IMR-90 (cell line): ENCODE measurements at regions not wholly inside any gene's neighbourhood (a gene's known extent, or its start where the extent isn't known, plus 50 kb on each side); places are given as distances from the start of the nearest gene placed in this dataset.

Source experiments
- ATAC-seq: fragments of 200-7000 bp; cut with Tn5 transposase; 2 replicates; pipeline ENCODE4 v1.9.1; 2020; ENCODE audit warnings: low read depth, mild to moderate bottlenecking, moderate library complexity
- BruUV-seq: library from RNA; stranded (reverse); fragments of 400-500 nt; replicated peaks from 2 replicates; lab custom pipeline; 2021; lab: Mats Ljungman, UMichigan
- CTCF ChIA-PET: fragments of 300-600 bp; formaldehyde crosslinking; extraction: SDS; loops from one replicate; lab custom pipeline; 2021; ENCODE audit warnings: antibody characterized with exemption; lab: Yijun Ruan, JAX
- POLR2A ChIA-PET: fragments of 300-600 bp; sonication (Branson Sonifier 250); formaldehyde crosslinking; loops from one replicate; lab custom pipeline; 2022; ENCODE audit warnings: antibody characterized with exemption; ENCODE audit not compliant: unreplicated experiment; lab: Charles Lee
- DNase-seq: peaks from one replicate; pipeline ENCODE4 v3.0.0; 2013
- H2AFZ ChIP-seq: replicated peaks from 2 replicates; pipeline ENCODE3; 2013; ENCODE audit warnings: low read length, mild to moderate bottlenecking; ENCODE audit not compliant: poor library complexity
- H2AK5ac ChIP-seq: 2 replicates; pipeline ENCODE4 v1.6.1; 2013; ENCODE audit warnings: low read depth, low read length, inconsistent platforms
- H2AK9ac ChIP-seq: replicated peaks from 2 replicates; pipeline ENCODE3; 2013; ENCODE audit warnings: mild to moderate bottlenecking, low read depth, low read length, moderate library complexity; ENCODE audit not compliant: poor library complexity
- H2BK120ac ChIP-seq: 2 replicates; pipeline ENCODE4 v1.6.1; 2013; ENCODE audit warnings: low read depth, low read length, inconsistent platforms
- H2BK15ac ChIP-seq: 3 replicates; pipeline ENCODE4 v1.6.1; 2013; ENCODE audit warnings: low read depth, low read length, inconsistent platforms
- H2BK20ac ChIP-seq: 2 replicates; pipeline ENCODE4 v1.6.1; 2013; ENCODE audit warnings: low read depth, mild to moderate bottlenecking, inconsistent platforms, low read length, moderate library complexity
- H2BK5ac ChIP-seq: 2 replicates; pipeline ENCODE4 v1.6.1; 2013; ENCODE audit warnings: mild to moderate bottlenecking, low read depth, low read length, inconsistent platforms; ENCODE audit not compliant: poor library complexity, severe bottlenecking
- H3K14ac ChIP-seq: replicated peaks from 2 replicates; pipeline ENCODE4 v1.6.1; 2013; ENCODE audit warnings: low read depth, low read length, inconsistent platforms
- H3K18ac ChIP-seq: 2 replicates; pipeline ENCODE4 v1.6.1; 2013; ENCODE audit warnings: low read depth, low read length, control low read depth
- H3K23ac ChIP-seq: 2 replicates; pipeline ENCODE4 v1.6.1; 2013; ENCODE audit warnings: low read depth, low read length, inconsistent platforms
- H3K27ac ChIP-seq: 2 replicates; pipeline ENCODE4 v1.5.1; 2013; ENCODE audit warnings: mild to moderate bottlenecking, control low read depth, low read length; ENCODE audit not compliant: insufficient read depth
- H3K27me3 ChIP-seq: 2 replicates; pipeline ENCODE4 v1.6.1; 2013; ENCODE audit warnings: low read length; ENCODE audit not compliant: control insufficient read depth, insufficient read depth
- H3K36me3 ChIP-seq: 2 replicates; pipeline ENCODE4 v1.6.1; 2013; ENCODE audit warnings: low read length, mixed read lengths; ENCODE audit not compliant: control insufficient read depth, insufficient read depth
- H3K4ac ChIP-seq: 2 replicates; pipeline ENCODE4 v1.6.1; 2013; ENCODE audit warnings: low read depth, low read length, inconsistent platforms
- H3K4me1 ChIP-seq: 2 replicates; pipeline ENCODE4 v1.6.1; 2013; ENCODE audit warnings: low read length, mixed read lengths; ENCODE audit not compliant: control insufficient read depth, insufficient read depth
- H3K4me2 ChIP-seq: 2 replicates; pipeline ENCODE4 v1.6.1; 2013; ENCODE audit warnings: low read depth, mild to moderate bottlenecking, control low read depth, low read length, moderate library complexity
- H3K4me3 ChIP-seq: 2 replicates; pipeline ENCODE4 v1.5.1; 2013; ENCODE audit warnings: low read depth, mild to moderate bottlenecking, control low read depth, low read length, moderate library complexity; ENCODE audit not compliant: insufficient read depth
- H3K56ac ChIP-seq: 2 replicates; pipeline ENCODE4 v1.6.1; 2013; ENCODE audit warnings: low read length, inconsistent platforms; ENCODE audit not compliant: insufficient read depth; ENCODE audit errors: extremely low read depth
- H3K79me1 ChIP-seq, 2 experiments: 2 replicates each; pipeline ENCODE4 v1.6.1; 2013; ENCODE audit warnings: low read length in 2 of 2, inconsistent platforms in 1 of 2, low read depth in 1 of 2
- H3K9ac ChIP-seq: 2 replicates; pipeline ENCODE4 v1.6.1; 2013; ENCODE audit warnings: low read depth, low read length, control low read depth
- H3K9me1 ChIP-seq: 2 replicates; pipeline ENCODE4 v1.6.1; 2013; ENCODE audit warnings: low read length, inconsistent platforms; ENCODE audit not compliant: insufficient read depth
- H3K9me3 ChIP-seq: 2 replicates; pipeline ENCODE4 v1.6.1; 2013; ENCODE audit warnings: low read length; ENCODE audit not compliant: control insufficient read depth, insufficient read depth
- H4K20me1 ChIP-seq: 2 replicates; pipeline ENCODE4 v1.6.1; 2013; ENCODE audit warnings: low read length, inconsistent platforms; ENCODE audit not compliant: insufficient read depth
- H4K5ac ChIP-seq: 2 replicates; pipeline ENCODE4 v1.6.1; 2013; ENCODE audit warnings: mild to moderate bottlenecking, low read depth, low read length, control low read depth
- H4K8ac ChIP-seq, 2 experiments: 2 replicates each; pipeline ENCODE4 v1.6.1; 2013; ENCODE audit warnings: low read depth in 2 of 2, low read length in 2 of 2, control low read depth in 1 of 2, inconsistent platforms in 1 of 2
- H4K91ac ChIP-seq: 2 replicates; pipeline ENCODE4 v1.6.1; 2013; ENCODE audit warnings: low read depth, low read length, inconsistent platforms; ENCODE audit not compliant: insufficient read depth
- BHLHE40 ChIP-seq: fragments of 150-350 bp; IDR thresholded peaks from 2 replicates; pipeline ENCODE4 v1.6.1; 2016; ENCODE audit warnings: mild to moderate bottlenecking, low read depth, low read length
- CTCF ChIP-seq: conservative IDR thresholded peaks from 2 replicates; pipeline ENCODE4 v1.5.1; 2012; ENCODE audit warnings: mild to moderate bottlenecking, low read depth, low read length, improper control_type of control experiment
- ELK1 ChIP-seq: fragments of 150-350 bp; IDR thresholded peaks from 2 replicates; pipeline ENCODE4 v1.6.1; 2016; ENCODE audit warnings: low read depth, mild to moderate bottlenecking, low read length, moderate library complexity, borderline replicate concordance
- FOS ChIP-seq: fragments of 150-350 bp; IDR thresholded peaks from 2 replicates; pipeline ENCODE4 v1.6.1; 2016; ENCODE audit warnings: low read depth, low read length
- MAFK ChIP-seq: IDR thresholded peaks from 2 replicates; pipeline ENCODE4 v1.6.1; 2012; ENCODE audit warnings: low read depth, low read length, improper control_type of control experiment
- POLR2A ChIP-seq: IDR thresholded peaks from 2 replicates; pipeline ENCODE4 v1.6.1; 2012; ENCODE audit warnings: mild to moderate bottlenecking, low read depth, low read length
- RCOR1 ChIP-seq: IDR thresholded peaks from 2 replicates; pipeline ENCODE4 v1.6.1; 2012; ENCODE audit warnings: mild to moderate bottlenecking, low read length, improper control_type of control experiment; ENCODE audit not compliant: insufficient replicate concordance
- RFX5 ChIP-seq: IDR thresholded peaks from 2 replicates; pipeline ENCODE4 v1.8.0; 2012; ENCODE audit warnings: low read depth, mild to moderate bottlenecking, low read length, moderate library complexity
- SMC3 ChIP-seq: fragments of 150-350 bp; IDR thresholded peaks from 2 replicates; pipeline ENCODE4 v1.6.1; 2016; ENCODE audit warnings: low read depth, mild to moderate bottlenecking, antibody characterized with exemption, low read length, moderate library complexity
- USF2 ChIP-seq: fragments of 150-350 bp; IDR thresholded peaks from 2 replicates; pipeline ENCODE4 v1.6.1; 2017; ENCODE audit warnings: mild to moderate bottlenecking, antibody characterized with exemption, low read length, low read depth
- WGBS, 2 experiments: methylation state at CpG; one replicate each; pipeline versions ENCODE4 v1.1.5 to v1.1.7; 2013; ENCODE audit warnings: missing lambda C conversion rate in 2 of 2; ENCODE audit not compliant: insufficient read length in 1 of 2; ENCODE audit errors: extremely low coverage in 2 of 2; 5-methylcytosine and 5-hydroxymethylcytosine counted together
- dilution Hi-C: fragments of 300-500 bp; cut with HindIII; formaldehyde crosslinking; loops from one replicate; pipeline ENCODE4 v1.14.3; 2018; ENCODE audit warnings: low sequenced_read_pairs; ENCODE audit not compliant: unreplicated experiment
- in situ Hi-C: fragments of 300-500 bp; cut with MboI; formaldehyde crosslinking; loops from 3 replicates; pipeline ENCODE4 v1.14.3; 2019; ENCODE audit warnings: low sequenced_read_pairs, inconsistent platforms, mixed read lengths
- intact Hi-C: fragments of 100-400 bp; cut with micrococcal nuclease; formaldehyde crosslinking; loops from 2 replicates; pipeline ENCODE4 v1.10.0; 2022

- no peak overlapping the region for H3K23ac ChIP-seq
- no TSS peak for BruUV-seq
- intact Hi-C loops = no loop called here
- no peak overlapping the region for H3K18ac ChIP-seq
- TF ChIP-seq BHLHE40 = no peak
- TF ChIP-seq ELK1 = no peak
- TF ChIP-seq MAFK = no peak
- no peak for TF ChIP-seq POLR2A
- no peak for TF ChIP-seq FOS
- no peak for TF ChIP-seq CTCF
- no peak for TF ChIP-seq SMC3
- TF ChIP-seq RFX5 = no peak
- TF ChIP-seq USF2 = no peak
- TF ChIP-seq RCOR1 = no peak
- no peak overlapping the region for H3K56ac ChIP-seq
- 51% methylated on average over 4 of the region's 10 CpGs; no CpG with 5 or more reads in 1 of the 2 experiments for WGBS, 2 experiments
- H2BK20ac ChIP-seq = no peak overlapping the region
- H3K79me1 ChIP-seq = no peaks in the 10 kb centered on the region
- ChIA-PET POLR2A (no interaction called here), CTCF (no interaction called here)
- no peak for ATAC-seq
- H3K4me3 ChIP-seq = no peak overlapping the region
- peaks cover 5% of the 10 kb centered on the region for H3K9me3 ChIP-seq
- in situ Hi-C loops = no loop called here
- H4K5ac ChIP-seq = no peak overlapping the region
- no peak overlapping the region for H2AK5ac ChIP-seq
- DNase-seq = no peak
- H2BK120ac ChIP-seq = no peak overlapping the region
- H3K27me3 ChIP-seq = no peaks in the 10 kb centered on the region
- H4K20me1 ChIP-seq = no peaks in the 10 kb centered on the region
- H3K9me1 ChIP-seq = no peaks in the 10 kb centered on the region
- no peak overlapping the region for H3K4me2 ChIP-seq
- H2AK9ac ChIP-seq = no peak overlapping the region
- no peak overlapping the region for H3K4ac ChIP-seq
- H3K14ac ChIP-seq = no peak overlapping the region
- no peak overlapping the region for H4K91ac ChIP-seq
- no peak overlapping the region for H2BK15ac ChIP-seq
- H3K9ac ChIP-seq = no peak overlapping the region
- no peak overlapping the region for H4K8ac ChIP-seq
- H2BK5ac ChIP-seq = no peak overlapping the region
- no peaks in the 10 kb centered on the region for H3K4me1 ChIP-seq
- no peaks in the 10 kb centered on the region for H3K36me3 ChIP-seq
- no peak overlapping the region for H3K27ac ChIP-seq
- dilution Hi-C loops = no loop called here
- no peak overlapping the region for H2AFZ ChIP-seq
Observed at GRCh38 chr4:164700471-164700870, 53.5 kb upstream of the SMIM31 start.
